WTC11 (cell line): ENCODE measurements at regions not wholly inside any gene's neighbourhood (a gene's known extent, or its start where the extent isn't known, plus 50 kb on each side); places are given as distances from the start of the nearest gene placed in this dataset.

Experiments
- ATAC-seq: fragments of 200-7000 bp; cut with Tn5 transposase; 2 replicates; pipeline ENCODE4 v1.10.0; 2021; ENCODE audit warnings: mild to moderate bottlenecking, moderate library complexity
- CTCF ChIA-PET: fragments of 300-600 bp; sonication (Branson Sonifier 250); formaldehyde crosslinking; loops from one replicate; lab custom pipeline; 2021; ENCODE audit warnings: antibody characterized with exemption; lab: Charles Lee
- POLR2A ChIA-PET: fragments of 350-600 bp; sonication (Branson Sonifier 250); formaldehyde crosslinking; loops from one replicate; lab custom pipeline; 2021; ENCODE audit warnings: antibody characterized with exemption; lab: Charles Lee
- DNase-seq: peaks from one replicate; pipeline ENCODE4 v3.0.0; 2021; ENCODE audit warnings: low spot score
- H3K27ac Mint-ChIP-seq: 2 replicates; pipeline ENCODE4 v1.8.0; 2021; ENCODE audit warnings: mixed read lengths
- H3K27me3 Mint-ChIP-seq: 2 replicates; pipeline ENCODE4 v1.8.0; 2021; ENCODE audit warnings: low read depth, mild to moderate bottlenecking, moderate library complexity, mixed read lengths
- H3K36me3 Mint-ChIP-seq: 2 replicates; pipeline ENCODE4 v1.8.0; 2021; ENCODE audit warnings: mixed read lengths
- H3K4me1 Mint-ChIP-seq: 2 replicates; pipeline ENCODE4 v1.8.0; 2022; ENCODE audit warnings: mixed read lengths
- H3K4me3 Mint-ChIP-seq: 2 replicates; pipeline ENCODE4 v1.8.0; 2021; ENCODE audit warnings: mild to moderate bottlenecking, moderate library complexity, mixed read lengths
- H3K9me3 Mint-ChIP-seq: 2 replicates; pipeline ENCODE4 v1.8.0; 2021; ENCODE audit warnings: mixed read lengths
- IRF1 ChIP-seq: sonication (generic); formaldehyde crosslinking; IDR thresholded peaks from 2 replicates; pipeline ENCODE4 v1.8.0; 2023; ENCODE audit warnings: missing genetic modification reagents
- PRDM15 ChIP-seq: sonication (generic); formaldehyde crosslinking; IDR thresholded peaks from 2 replicates; pipeline ENCODE4 v1.8.0; 2022; ENCODE audit warnings: missing genetic modification reagents
- PREB ChIP-seq: sonication (generic); formaldehyde crosslinking; IDR thresholded peaks from 2 replicates; pipeline ENCODE4 v1.8.1; 2022; ENCODE audit warnings: mild to moderate bottlenecking, missing genetic modification reagents, moderate library complexity, borderline replicate concordance
- RELA ChIP-seq: sonication (generic); formaldehyde crosslinking; IDR thresholded peaks from 2 replicates; pipeline ENCODE4 v1.8.1; 2022; ENCODE audit warnings: missing genetic modification reagents, mild to moderate bottlenecking, borderline replicate concordance
- RORB ChIP-seq: fragments of 250-450 bp; sonication (Bioruptor Pico); IDR thresholded peaks from 2 replicates; pipeline ENCODE4 v1.9.0; 2021; ENCODE audit warnings: mild to moderate bottlenecking
- TP53 ChIP-seq: sonication (generic); formaldehyde crosslinking; IDR thresholded peaks from 2 replicates; pipeline ENCODE4 v1.8.1; 2023; ENCODE audit warnings: mild to moderate bottlenecking, missing genetic modification reagents
- ZNF263 ChIP-seq: sonication (generic); formaldehyde crosslinking; IDR thresholded peaks from 2 replicates; pipeline ENCODE4 v1.8.1; 2022; ENCODE audit warnings: low read depth, mild to moderate bottlenecking, moderate library complexity, missing genetic modification reagents
- ZNF423 ChIP-seq: fragments of 250-450 bp; sonication (Bioruptor Pico); IDR thresholded peaks from 2 replicates; pipeline ENCODE4 v2.1.2; 2022; ENCODE audit warnings: mild to moderate bottlenecking, moderate library complexity
- TF ChIP-seq, protein P1 (sequence below): sonication (generic); formaldehyde crosslinking; IDR thresholded peaks from 2 replicates; pipeline ENCODE4 v1.8.0; 2022; ENCODE audit warnings: mild to moderate bottlenecking, missing genetic modification reagents
- TF ChIP-seq, protein P2 (sequence below): sonication (generic); formaldehyde crosslinking; IDR thresholded peaks from 2 replicates; pipeline ENCODE4 v1.8.1; 2023; ENCODE audit warnings: mild to moderate bottlenecking, missing genetic modification reagents
- TF ChIP-seq, protein P3 (sequence below): sonication (generic); formaldehyde crosslinking; IDR thresholded peaks from 2 replicates; pipeline ENCODE4 v1.8.1; 2023; ENCODE audit warnings: mild to moderate bottlenecking, missing genetic modification reagents, moderate library complexity

GRCh38 chr13:22193070-22193469, 522.2 kb downstream of the FGF9 start:
- ATAC-seq, result no peak
- no peaks in the 10 kb centered on the region for H3K27me3 Mint-ChIP-seq
- POLR2A ChIA-PET, result interaction anchor here (0.6 kb wide), 1 partner anchor 70 kb away, joined by 3 read pairs; no protein-coding TSS in a partner anchor

DNA sequence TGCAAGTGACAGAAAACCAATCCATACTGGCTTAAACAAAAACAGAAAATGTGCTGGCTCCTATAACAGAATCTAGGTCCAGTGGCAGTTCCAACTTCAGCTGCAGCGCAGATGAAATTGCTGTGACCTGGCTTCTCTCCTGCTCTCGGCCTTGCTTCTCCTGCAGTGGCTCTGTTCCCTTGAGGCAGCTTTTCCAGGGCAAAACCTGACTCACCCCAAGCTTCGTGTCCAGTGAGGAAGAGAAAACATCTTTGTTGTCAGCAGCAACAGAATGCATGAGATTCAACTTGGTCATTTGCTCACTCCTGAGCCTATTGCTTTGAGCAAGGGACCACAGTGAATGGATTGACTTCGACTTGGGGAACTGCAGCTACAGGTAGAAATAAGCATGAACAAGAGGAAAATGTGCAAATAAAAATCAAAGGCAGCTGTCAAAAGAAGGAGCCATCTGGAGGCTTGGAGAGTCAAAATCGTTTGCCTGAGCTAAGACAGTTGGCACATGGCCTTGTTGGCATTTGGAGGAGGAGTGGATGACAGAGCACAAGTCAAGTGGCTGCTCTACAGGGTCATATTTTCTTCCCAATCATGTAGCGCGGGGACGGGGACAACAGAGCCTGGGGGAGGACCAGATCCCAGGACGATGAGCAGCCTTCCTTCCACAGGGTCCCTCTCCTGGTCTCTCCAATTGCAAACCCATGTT, 523.4 kb downstream of the FGF9 start:
- H3K27me3 Mint-ChIP-seq, result no peaks in the 10 kb centered on the region
- CTCF ChIA-PET, result no interaction called here

More at GRCh38 chr13:22193070-22193469, 522.2 kb downstream of the FGF9 start:
- no peaks in the 10 kb centered on the region for H3K9me3 Mint-ChIP-seq
- DNase-seq, result no peak
- H3K36me3 Mint-ChIP-seq, result no peaks in the 10 kb centered on the region
- H3K4me3 Mint-ChIP-seq, result no peak overlapping the region
- CTCF ChIA-PET, result no interaction called here
- H3K4me1 Mint-ChIP-seq, result peaks cover 16% of the 10 kb centered on the region
- H3K27ac Mint-ChIP-seq, result no peak overlapping the region
- TF ChIP-seq ZNF263 (CRISPR knock-in tag), result no peak
- TF ChIP-seq, protein P1, sequence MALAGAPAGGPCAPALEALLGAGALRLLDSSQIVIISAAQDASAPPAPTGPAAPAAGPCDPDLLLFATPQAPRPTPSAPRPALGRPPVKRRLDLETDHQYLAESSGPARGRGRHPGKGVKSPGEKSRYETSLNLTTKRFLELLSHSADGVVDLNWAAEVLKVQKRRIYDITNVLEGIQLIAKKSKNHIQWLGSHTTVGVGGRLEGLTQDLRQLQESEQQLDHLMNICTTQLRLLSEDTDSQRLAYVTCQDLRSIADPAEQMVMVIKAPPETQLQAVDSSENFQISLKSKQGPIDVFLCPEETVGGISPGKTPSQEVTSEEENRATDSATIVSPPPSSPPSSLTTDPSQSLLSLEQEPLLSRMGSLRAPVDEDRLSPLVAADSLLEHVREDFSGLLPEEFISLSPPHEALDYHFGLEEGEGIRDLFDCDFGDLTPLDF (CRISPR knock-in tag), result no peak
- TF ChIP-seq, protein P2, sequence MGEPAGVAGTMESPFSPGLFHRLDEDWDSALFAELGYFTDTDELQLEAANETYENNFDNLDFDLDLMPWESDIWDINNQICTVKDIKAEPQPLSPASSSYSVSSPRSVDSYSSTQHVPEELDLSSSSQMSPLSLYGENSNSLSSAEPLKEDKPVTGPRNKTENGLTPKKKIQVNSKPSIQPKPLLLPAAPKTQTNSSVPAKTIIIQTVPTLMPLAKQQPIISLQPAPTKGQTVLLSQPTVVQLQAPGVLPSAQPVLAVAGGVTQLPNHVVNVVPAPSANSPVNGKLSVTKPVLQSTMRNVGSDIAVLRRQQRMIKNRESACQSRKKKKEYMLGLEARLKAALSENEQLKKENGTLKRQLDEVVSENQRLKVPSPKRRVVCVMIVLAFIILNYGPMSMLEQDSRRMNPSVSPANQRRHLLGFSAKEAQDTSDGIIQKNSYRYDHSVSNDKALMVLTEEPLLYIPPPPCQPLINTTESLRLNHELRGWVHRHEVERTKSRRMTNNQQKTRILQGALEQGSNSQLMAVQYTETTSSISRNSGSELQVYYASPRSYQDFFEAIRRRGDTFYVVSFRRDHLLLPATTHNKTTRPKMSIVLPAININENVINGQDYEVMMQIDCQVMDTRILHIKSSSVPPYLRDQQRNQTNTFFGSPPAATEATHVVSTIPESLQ, result no peak
- TF ChIP-seq IRF1 (CRISPR knock-in tag), result no peak
- no peak for TF ChIP-seq RELA
- no peak for TF ChIP-seq ZNF423 (CRISPR knock-in tag)
- TF ChIP-seq TP53 (CRISPR knock-in tag), result no peak

More for the DNA sequence above, 523.4 kb downstream of the FGF9 start:
- H3K36me3 Mint-ChIP-seq, result no peaks in the 10 kb centered on the region
- DNase-seq (no peak), ATAC-seq (no peak)
- H3K4me1 Mint-ChIP-seq, result peaks cover 27% of the 10 kb centered on the region
- TF ChIP-seq RORB (CRISPR knock-in tag) (no peak), PREB (CRISPR knock-in tag) (no peak), PRDM15 (CRISPR knock-in tag) (no peak), ZNF423 (CRISPR knock-in tag) (no peak)
- TF ChIP-seq, protein P3, sequence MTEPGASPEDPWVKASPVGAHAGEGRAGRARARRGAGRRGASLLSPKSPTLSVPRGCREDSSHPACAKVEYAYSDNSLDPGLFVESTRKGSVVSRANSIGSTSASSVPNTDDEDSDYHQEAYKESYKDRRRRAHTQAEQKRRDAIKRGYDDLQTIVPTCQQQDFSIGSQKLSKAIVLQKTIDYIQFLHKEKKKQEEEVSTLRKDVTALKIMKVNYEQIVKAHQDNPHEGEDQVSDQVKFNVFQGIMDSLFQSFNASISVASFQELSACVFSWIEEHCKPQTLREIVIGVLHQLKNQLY (CRISPR knock-in tag), result no peak
- TF ChIP-seq, protein P2, result no peak
- H3K9me3 Mint-ChIP-seq, result no peaks in the 10 kb centered on the region
- POLR2A ChIA-PET, result no interaction called here
- no peak overlapping the region for H3K4me3 Mint-ChIP-seq
- H3K27ac Mint-ChIP-seq, result no peak overlapping the region
